CD8-positive, alpha-beta memory T cell (primary cell): ENCODE measurements at regions not wholly inside any gene's neighbourhood (a gene's known extent, or its start where the extent isn't known, plus 50 kb on each side); places are given as distances from the start of the nearest gene placed in this dataset.

ENCODE experiments used
- CTCF ChIA-PET: fragments of 350-600 bp; sonication (Branson Sonifier 250); formaldehyde crosslinking; loops from one replicate; lab custom pipeline; 2021; ENCODE audit warnings: antibody characterized with exemption; lab: Charles Lee
- POLR2A ChIA-PET: fragments of 350-600 bp; sonication (Branson Sonifier 250); formaldehyde crosslinking; loops from one replicate; lab custom pipeline; 2021; ENCODE audit warnings: antibody characterized with exemption; lab: Charles Lee
- DNase-seq, 5 donors: peaks; one replicate each; pipeline versions ENCODE4 v3.0.0 to v3.0.0-alpha.2; 2020 to 2022; ENCODE audit warnings: mixed read lengths in 1 of 5
- H3K27ac ChIP-seq: one replicate; pipeline ENCODE4 v1.7.0; 2013; ENCODE audit warnings: low read depth, mild to moderate bottlenecking, low read length, moderate library complexity
- H3K27me3 ChIP-seq: 2 replicates; pipeline ENCODE4 v1.7.0; 2013; ENCODE audit warnings: low read length, mild to moderate bottlenecking; ENCODE audit not compliant: insufficient read depth, poor library complexity, severe bottlenecking
- H3K36me3 ChIP-seq: 2 replicates; pipeline ENCODE4 v1.7.0; 2013; ENCODE audit warnings: mild to moderate bottlenecking, low read length, moderate library complexity; ENCODE audit not compliant: insufficient read depth
- H3K4me1 ChIP-seq: 2 replicates; pipeline ENCODE4 v1.7.0; 2013; ENCODE audit warnings: mild to moderate bottlenecking, low read length, moderate library complexity; ENCODE audit not compliant: insufficient read depth
- H3K4me3 ChIP-seq: 2 replicates; pipeline ENCODE4 v1.7.0; 2013; ENCODE audit warnings: mild to moderate bottlenecking, low read length
- H3K9me3 ChIP-seq: 2 replicates; pipeline ENCODE4 v1.7.0; 2013; ENCODE audit warnings: mild to moderate bottlenecking, low read length
- H3K27ac Mint-ChIP-seq, 8 donors: one replicate each; pipeline ENCODE4 v1.8.0; 2020 to 2021; ENCODE audit warnings: mixed read lengths in 8 of 8, mild to moderate bottlenecking in 6 of 8, inconsistent platforms in 3 of 8, moderate library complexity in 3 of 8
- H3K27me3 Mint-ChIP-seq, 2 donors: one replicate each; pipeline ENCODE4 v1.8.0; 2020 to 2021; ENCODE audit warnings: mixed read lengths in 2 of 2, mild to moderate bottlenecking in 1 of 2, moderate library complexity in 1 of 2
- H3K36me3 Mint-ChIP-seq, 3 donors: one replicate each; pipeline ENCODE4 v1.8.0; 2020 to 2021; ENCODE audit warnings: mixed read lengths in 3 of 3, inconsistent platforms in 1 of 3, mild to moderate bottlenecking in 1 of 3
- H3K4me1 Mint-ChIP-seq, 3 donors: one replicate each; pipeline ENCODE4 v1.8.0; 2020 to 2021; ENCODE audit warnings: mixed read lengths in 3 of 3, inconsistent platforms in 1 of 3, mild to moderate bottlenecking in 1 of 3
- H3K4me3 Mint-ChIP-seq, 7 donors: one replicate each; pipeline ENCODE4 v1.8.0; 2020 to 2021; ENCODE audit warnings: mixed read lengths in 7 of 7, mild to moderate bottlenecking in 6 of 7, moderate library complexity in 4 of 7, inconsistent platforms in 2 of 7
- H3K9me3 Mint-ChIP-seq, 5 donors: one replicate each; pipeline ENCODE4 v1.8.0; 2020 to 2022; ENCODE audit warnings: mixed read lengths in 5 of 5, mild to moderate bottlenecking in 3 of 5, moderate library complexity in 2 of 5, inconsistent platforms in 1 of 5

DNA sequence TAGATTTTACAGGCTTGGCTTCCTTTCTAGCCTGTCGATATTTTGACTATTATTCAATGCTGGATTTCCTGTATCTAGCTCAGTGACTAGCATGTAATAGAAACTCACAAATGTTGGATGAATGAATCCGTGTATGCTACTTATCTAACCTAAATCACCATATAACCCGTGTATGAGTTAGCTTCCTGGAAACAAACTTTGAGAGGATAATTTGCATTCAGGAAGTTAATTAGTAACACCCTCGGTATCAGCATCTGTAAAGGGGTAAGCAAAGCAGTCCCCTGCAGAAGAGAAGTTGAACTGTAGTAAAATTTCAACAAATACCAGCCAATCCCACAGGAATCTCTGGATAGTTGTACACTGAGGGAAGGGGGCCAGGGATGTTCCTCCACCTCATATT is 269.4 kb upstream of the LRATD1 start:
- Mint-ChIP-seq H3K4me1 (no peaks in the 10 kb centered on the region), H3K27me3 (no peaks in the 10 kb centered on the region), H3K27ac (no peak overlapping the region), H3K4me3 (no peak overlapping the region), H3K36me3 (no peaks in the 10 kb centered on the region), H3K9me3 (peaks cover 0 to 9% (median 0%) of the 10 kb centered on the region in 5 donors)
- no peak overlapping the region for H3K4me3 ChIP-seq
- no peaks in the 10 kb centered on the region for H3K4me1 ChIP-seq
- no peak for DNase-seq
- H3K27me3 ChIP-seq = no peaks in the 10 kb centered on the region
- H3K9me3 ChIP-seq = no peaks in the 10 kb centered on the region
- ChIA-PET CTCF (no interaction called here), POLR2A (no interaction called here)
- H3K36me3 ChIP-seq = no peaks in the 10 kb centered on the region
- H3K27ac ChIP-seq = no peak overlapping the region

DNA sequence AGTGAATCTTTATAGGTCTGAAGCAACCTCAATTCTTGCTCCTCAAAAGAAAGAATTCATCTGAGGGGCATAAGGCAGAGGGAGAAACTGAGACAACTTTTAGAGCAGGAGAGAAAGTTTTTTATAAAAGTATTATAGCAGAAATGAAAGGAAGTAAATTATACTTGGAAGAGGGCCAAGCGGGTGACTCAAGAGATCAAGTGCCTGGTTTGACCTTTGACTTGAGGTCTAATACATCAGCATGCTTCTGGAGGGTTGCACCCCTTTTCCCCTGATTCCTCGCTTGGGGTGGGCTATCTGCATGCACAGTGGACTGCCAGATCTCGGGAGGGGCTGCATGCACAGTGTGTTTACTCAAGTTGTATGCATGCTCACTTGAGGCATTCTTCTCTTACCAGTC is 268.5 kb upstream of the LRATD1 start:
- DNase-seq = no peak
- Mint-ChIP-seq H3K27ac (no peak overlapping the region), H3K9me3 (peaks cover 0 to 9% (median 0%) of the 10 kb centered on the region in 5 donors), H3K4me1 (no peaks in the 10 kb centered on the region), H3K36me3 (no peaks in the 10 kb centered on the region), H3K27me3 (no peaks in the 10 kb centered on the region), H3K4me3 (no peak overlapping the region)
- no peaks in the 10 kb centered on the region for H3K27me3 ChIP-seq
- ChIA-PET CTCF (no interaction called here), POLR2A (no interaction called here)
- no peaks in the 10 kb centered on the region for H3K4me1 ChIP-seq
- H3K36me3 ChIP-seq = no peaks in the 10 kb centered on the region
- H3K9me3 ChIP-seq = no peaks in the 10 kb centered on the region
- no peak overlapping the region for H3K4me3 ChIP-seq
- H3K27ac ChIP-seq = no peak overlapping the region

DNA sequence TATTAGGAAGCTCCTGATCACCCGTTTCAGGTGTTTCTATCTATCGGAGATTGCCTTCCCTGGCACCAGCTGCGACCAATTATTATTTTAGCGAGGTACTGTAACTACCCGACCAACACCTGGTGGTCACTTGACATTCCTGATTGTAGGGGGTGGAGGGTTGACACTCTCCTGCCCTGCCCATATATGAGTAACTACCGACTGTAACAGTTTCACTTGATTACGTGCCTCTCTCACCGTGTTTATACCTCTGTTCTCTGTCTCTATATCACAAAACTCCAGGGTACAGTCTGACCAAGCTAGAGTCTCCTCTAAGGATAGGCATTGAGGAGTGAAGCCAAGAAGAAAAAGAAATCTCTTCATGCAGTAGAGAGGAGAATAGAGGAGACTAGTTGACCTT is 268.0 kb upstream of the LRATD1 start:
- no peaks in the 10 kb centered on the region for H3K36me3 ChIP-seq
- H3K27me3 ChIP-seq = no peaks in the 10 kb centered on the region
- CTCF ChIA-PET = no interaction called here
- peaks cover 0 to 9% (median 0%) of the 10 kb centered on the region in 5 donors for H3K9me3 Mint-ChIP-seq
- POLR2A ChIA-PET = no interaction called here
- H3K27ac ChIP-seq = no peak overlapping the region
- H3K27ac Mint-ChIP-seq = no peak overlapping the region
- H3K4me3 Mint-ChIP-seq = no peak overlapping the region
- H3K27me3 Mint-ChIP-seq = no peaks in the 10 kb centered on the region
- H3K9me3 ChIP-seq = no peaks in the 10 kb centered on the region
- H3K4me1 ChIP-seq = no peaks in the 10 kb centered on the region
- no peak for DNase-seq
- no peak overlapping the region for H3K4me3 ChIP-seq
- H3K36me3 Mint-ChIP-seq = no peaks in the 10 kb centered on the region
- H3K4me1 Mint-ChIP-seq = no peaks in the 10 kb centered on the region

DNA sequence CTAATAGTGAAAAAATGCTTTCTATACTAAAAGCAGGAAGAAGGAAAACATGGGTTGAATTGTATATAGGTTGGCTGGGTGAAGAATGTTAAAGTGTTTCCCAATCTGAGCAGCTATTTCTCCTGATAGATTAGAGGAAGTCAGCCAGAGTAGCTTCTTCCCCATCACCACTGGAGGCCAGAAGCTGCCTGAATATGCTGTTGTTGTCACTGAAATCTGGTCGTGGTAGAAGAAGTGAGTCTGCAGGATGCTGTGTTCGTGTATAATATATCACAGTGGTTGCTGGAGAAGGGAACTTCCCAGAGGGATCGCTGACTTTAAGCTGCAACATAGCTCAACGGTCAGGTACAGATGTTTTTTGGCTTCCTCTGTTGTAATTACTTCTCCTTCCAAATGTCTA is 247.5 kb upstream of the LRATD1 start:
- H3K27me3 ChIP-seq = no peaks in the 10 kb centered on the region
- Mint-ChIP-seq H3K4me3 (no peak overlapping the region), H3K27ac (no peak overlapping the region), H3K36me3 (no peaks in the 10 kb centered on the region), H3K4me1 (no peaks in the 10 kb centered on the region), H3K27me3 (no peaks in the 10 kb centered on the region), H3K9me3 (peaks cover 0 to 6% (median under 1%) of the 10 kb centered on the region in 5 donors)
- H3K4me1 ChIP-seq = no peaks in the 10 kb centered on the region
- no peak overlapping the region for H3K4me3 ChIP-seq
- H3K36me3 ChIP-seq = no peaks in the 10 kb centered on the region
- ChIA-PET POLR2A (no interaction called here), CTCF (interaction anchor here (1.1 kb wide), 1 partner anchor 10 kb away, joined by 3 read pairs; no protein-coding TSS in a partner anchor)
- DNase-seq = no peak
- no peak overlapping the region for H3K27ac ChIP-seq
- no peaks in the 10 kb centered on the region for H3K9me3 ChIP-seq

DNA sequence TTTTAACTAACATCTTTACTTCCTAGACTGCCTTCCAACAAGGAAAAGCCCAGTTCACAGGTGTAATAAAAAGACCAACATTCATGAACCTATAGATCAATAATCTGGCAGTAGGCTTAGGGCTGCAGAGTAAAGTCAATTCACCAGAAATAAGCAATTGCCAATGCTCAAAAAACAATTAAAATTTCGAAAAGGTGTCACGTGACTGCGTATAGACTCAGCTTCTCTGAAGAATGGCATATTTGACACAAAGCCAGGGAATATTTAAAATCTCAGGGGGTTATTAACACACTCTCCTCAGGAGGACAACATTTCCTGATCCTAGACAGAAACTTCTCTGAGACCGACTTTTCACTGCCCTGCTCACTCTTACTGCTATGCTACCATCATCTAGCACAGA is 245.2 kb upstream of the LRATD1 start:
- no peak overlapping the region for H3K27ac ChIP-seq
- H3K4me1 ChIP-seq = no peaks in the 10 kb centered on the region
- Mint-ChIP-seq H3K27ac (no peak overlapping the region), H3K27me3 (no peaks in the 10 kb centered on the region), H3K36me3 (no peaks in the 10 kb centered on the region), H3K9me3 (peaks cover 0 to 6% (median 0%) of the 10 kb centered on the region in 5 donors), H3K4me3 (no peak overlapping the region), H3K4me1 (no peaks in the 10 kb centered on the region)
- ChIA-PET CTCF (no interaction called here), POLR2A (no interaction called here)
- DNase-seq = no peak
- no peaks in the 10 kb centered on the region for H3K9me3 ChIP-seq
- H3K36me3 ChIP-seq = no peaks in the 10 kb centered on the region
- H3K27me3 ChIP-seq = no peaks in the 10 kb centered on the region
- no peak overlapping the region for H3K4me3 ChIP-seq

DNA sequence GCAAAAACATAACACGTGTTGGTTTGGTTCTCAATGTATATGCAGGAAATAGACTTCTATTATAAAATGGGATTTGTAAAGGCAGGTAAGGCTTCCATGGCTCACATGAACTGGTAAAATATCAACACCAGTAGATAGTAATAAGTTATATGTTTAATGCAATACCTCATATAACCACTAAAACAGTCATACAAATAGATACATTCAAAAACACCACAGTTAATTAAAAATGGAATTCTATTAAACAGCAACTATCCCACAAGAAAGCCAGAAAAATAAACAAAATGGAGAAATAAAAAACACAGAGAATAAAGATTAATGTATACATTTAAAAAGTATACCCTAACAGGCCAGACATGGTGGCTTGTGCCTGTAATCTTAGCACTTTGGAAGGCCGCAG is 243.8 kb upstream of the LRATD1 start:
- Mint-ChIP-seq H3K4me1 (no peaks in the 10 kb centered on the region), H3K4me3 (no peak overlapping the region), H3K9me3 (peaks cover 0 to 6% (median 0%) of the 10 kb centered on the region in 5 donors), H3K36me3 (no peaks in the 10 kb centered on the region), H3K27ac (no peak overlapping the region), H3K27me3 (no peaks in the 10 kb centered on the region)
- Histone ChIP-seq H3K4me1 (no peaks in the 10 kb centered on the region), H3K27ac (no peak overlapping the region), H3K27me3 (no peaks in the 10 kb centered on the region), H3K36me3 (no peaks in the 10 kb centered on the region), H3K4me3 (no peak overlapping the region), H3K9me3 (no peaks in the 10 kb centered on the region)
- DNase-seq = no peak
- POLR2A ChIA-PET = no interaction called here
- CTCF ChIA-PET = no interaction called here

DNA sequence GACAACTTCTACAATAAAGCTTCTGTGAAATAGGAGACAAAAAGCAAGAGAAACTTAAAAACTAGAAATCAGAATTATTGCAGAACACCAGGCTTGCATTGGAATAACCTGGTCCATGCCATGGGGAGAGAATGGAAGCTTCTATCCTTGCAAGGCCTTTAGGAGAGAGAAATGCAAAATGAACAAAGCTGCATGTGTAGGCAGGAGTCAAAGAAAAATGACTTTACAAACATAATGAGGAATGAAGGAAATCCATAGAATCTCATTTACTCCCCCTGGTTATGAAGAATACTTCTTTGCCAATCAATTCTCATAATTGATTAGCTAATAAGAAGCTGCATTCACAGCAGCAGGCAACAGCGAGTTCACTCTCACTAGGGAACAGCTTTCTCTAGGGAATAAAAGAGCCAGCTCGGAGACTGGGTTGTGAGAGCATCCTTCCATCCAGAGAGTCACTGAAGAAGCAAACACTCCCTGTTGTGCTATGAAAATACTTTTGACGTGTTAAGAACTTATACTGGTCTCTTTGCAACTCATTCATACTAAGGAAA is 235.9 kb upstream of the LRATD1 start:
- H3K9me3 Mint-ChIP-seq = peaks cover 0 to 4% (median 2%) of the 10 kb centered on the region in 5 donors
- Histone ChIP-seq H3K4me1 (no peaks in the 10 kb centered on the region), H3K36me3 (no peaks in the 10 kb centered on the region), H3K27ac (no peak overlapping the region), H3K27me3 (no peaks in the 10 kb centered on the region), H3K9me3 (no peaks in the 10 kb centered on the region), H3K4me3 (no peak overlapping the region)
- H3K27me3 Mint-ChIP-seq = no peaks in the 10 kb centered on the region
- no peak overlapping the region for H3K27ac Mint-ChIP-seq
- no peak for DNase-seq
- ChIA-PET POLR2A (no interaction called here), CTCF (no interaction called here)
- H3K36me3 Mint-ChIP-seq = peaks cover 0 to 1% (median 0%) of the 10 kb centered on the region in 3 donors
- H3K4me1 Mint-ChIP-seq = no peaks in the 10 kb centered on the region
- H3K4me3 Mint-ChIP-seq = no peak overlapping the region

DNA sequence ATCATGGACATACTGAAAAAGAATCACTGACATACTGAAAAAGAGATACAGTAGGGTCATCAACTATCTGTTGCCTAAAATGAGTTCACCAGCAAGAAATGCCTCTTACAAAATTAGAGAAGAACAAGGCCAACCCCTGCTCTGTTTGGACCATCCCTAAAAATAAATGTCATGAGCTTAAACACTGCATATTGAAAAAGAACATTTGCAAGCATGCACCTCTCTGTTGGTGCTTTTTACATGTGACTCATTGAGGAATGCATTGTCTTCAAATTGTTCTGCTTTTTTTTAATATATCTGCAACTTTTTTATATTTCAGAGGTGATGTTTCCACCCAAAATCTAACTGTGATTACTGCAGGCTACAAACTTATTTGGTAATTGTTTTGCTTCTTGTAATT is 233.9 kb upstream of the LRATD1 start:
- H3K9me3 ChIP-seq = no peaks in the 10 kb centered on the region
- H3K27me3 ChIP-seq = no peaks in the 10 kb centered on the region
- H3K9me3 Mint-ChIP-seq = peaks cover 0 to 9% (median 3%) of the 10 kb centered on the region in 5 donors
- H3K4me1 ChIP-seq = no peaks in the 10 kb centered on the region
- no peak for DNase-seq
- no peaks in the 10 kb centered on the region for H3K4me1 Mint-ChIP-seq
- ChIA-PET CTCF (no interaction called here), POLR2A (no interaction called here)
- H3K4me3 ChIP-seq = no peak overlapping the region
- no peak overlapping the region for H3K4me3 Mint-ChIP-seq
- H3K27ac Mint-ChIP-seq = no peak overlapping the region
- H3K27me3 Mint-ChIP-seq = no peaks in the 10 kb centered on the region
- H3K36me3 Mint-ChIP-seq = peaks cover 0 to 1% (median 0%) of the 10 kb centered on the region in 3 donors
- H3K36me3 ChIP-seq = no peaks in the 10 kb centered on the region
- H3K27ac ChIP-seq = no peak overlapping the region
